GM19239 (cell line): ENCODE measurements at regions not wholly inside any gene's neighbourhood (a gene's known extent, or its start where the extent isn't known, plus 50 kb on each side); places are given as distances from the start of the nearest gene placed in this dataset.

Experiments
- DNase-seq: peaks from one replicate; pipeline ENCODE4 v3.0.0; 2011; ENCODE audit warnings: low spot score; ENCODE audit not compliant: insufficient read length
- FAIRE-seq: peaks from 2 replicates; lab custom pipeline; 2011; peaks lifted over from hg19 to GRCh38; lab: Jason Lieb, UNC

DNA sequence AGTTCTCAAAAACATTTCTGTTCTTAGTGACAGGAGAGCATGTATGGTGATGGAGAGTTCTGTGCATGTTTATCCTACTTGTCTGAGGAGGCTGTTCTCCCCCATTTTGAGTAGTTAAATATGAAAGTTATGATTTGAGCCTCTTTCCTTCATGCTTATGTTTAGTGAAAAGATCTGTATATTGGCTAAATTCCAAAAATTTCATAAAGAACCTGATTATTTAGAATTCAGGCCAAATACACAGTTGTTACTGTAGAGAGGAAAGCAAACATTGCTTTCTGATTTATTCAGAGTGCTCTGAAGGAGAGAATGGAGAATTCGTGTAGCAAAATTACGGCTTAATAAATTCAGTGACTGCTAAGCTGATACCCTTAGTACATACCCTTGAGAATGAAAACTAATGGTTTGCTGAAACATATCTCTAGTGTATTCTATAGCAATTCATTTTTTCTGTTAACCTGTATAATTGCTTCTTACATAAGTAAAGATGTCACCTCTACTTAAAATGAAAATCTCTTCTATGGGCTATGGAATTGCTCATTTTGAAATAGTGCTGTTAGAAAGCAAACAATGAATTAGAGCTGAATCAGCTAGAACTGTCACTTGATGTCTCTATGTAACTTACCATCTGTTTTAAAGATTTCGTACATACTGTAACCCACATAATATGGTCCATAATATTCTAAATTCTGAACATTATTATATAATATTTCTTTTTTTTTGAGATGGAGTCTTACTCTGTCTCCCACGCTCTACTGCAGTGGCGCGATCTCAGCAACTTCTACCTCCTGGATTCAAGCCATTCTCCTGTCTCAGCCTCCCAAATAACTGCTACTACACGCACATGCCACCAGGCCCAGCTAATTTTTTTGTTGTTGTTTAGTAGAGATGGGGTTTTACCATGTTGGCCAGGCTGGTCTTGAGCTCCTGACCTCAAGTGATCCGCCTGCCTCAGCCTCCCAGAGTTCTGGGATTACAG, 417.0 kb upstream of the RGS6 start:
- FAIRE-seq (no peak), DNase-seq (no peak)

DNA sequence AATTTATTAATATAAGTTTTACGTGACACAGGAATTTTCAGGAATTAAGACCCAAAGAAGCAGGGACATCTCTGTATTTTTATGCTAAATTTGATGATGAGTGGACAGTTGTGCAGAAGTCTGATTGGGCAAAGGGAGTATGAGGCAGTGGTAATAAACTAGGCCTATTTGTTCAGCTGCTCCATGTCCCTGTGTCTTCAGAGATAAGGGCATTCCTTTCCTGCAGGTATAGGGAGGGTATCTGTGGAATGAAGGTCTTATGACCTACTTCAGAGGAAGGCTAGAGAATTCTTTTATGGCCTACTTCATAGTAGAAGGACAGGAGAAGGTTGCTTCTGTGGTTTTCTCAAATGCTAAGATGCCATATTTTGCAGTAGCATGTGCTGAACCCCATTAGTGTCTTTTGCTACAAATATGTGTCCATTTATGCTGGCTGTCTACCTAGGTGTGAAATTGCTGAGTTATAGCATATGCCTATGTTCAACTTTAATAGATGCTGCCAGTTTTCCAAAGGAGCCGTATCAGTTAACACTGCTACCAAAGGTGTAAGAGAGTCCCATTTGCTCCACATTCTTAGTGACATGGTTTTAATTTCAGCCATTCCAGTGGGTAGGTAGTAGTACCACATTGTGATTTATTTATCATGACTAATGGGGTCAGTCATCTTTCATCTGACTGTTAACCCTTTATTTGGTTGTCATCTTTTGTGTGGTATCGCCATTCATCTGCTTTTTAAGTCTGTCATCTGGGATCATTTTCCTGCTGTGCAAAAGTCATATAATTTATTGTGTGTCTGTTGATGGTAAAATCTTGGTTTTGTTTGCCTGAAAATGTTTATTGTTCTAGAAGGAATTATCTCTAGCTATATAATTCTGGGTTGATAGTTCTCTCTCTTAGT, 410.7 kb upstream of the RGS6 start:
- peak; percentile 79 for FAIRE-seq
- no peak for DNase-seq

- DNase-seq (no peak), FAIRE-seq (peak; percentile 86)
These were observed 408.5 kb upstream of the RGS6 start for GRCh38 chr14:71523630-71524319.

- FAIRE-seq (peak; percentile 57), DNase-seq (no peak)
These were observed 407.8 kb upstream of the RGS6 start for GRCh38 chr14:71524320-71524982.

DNA sequence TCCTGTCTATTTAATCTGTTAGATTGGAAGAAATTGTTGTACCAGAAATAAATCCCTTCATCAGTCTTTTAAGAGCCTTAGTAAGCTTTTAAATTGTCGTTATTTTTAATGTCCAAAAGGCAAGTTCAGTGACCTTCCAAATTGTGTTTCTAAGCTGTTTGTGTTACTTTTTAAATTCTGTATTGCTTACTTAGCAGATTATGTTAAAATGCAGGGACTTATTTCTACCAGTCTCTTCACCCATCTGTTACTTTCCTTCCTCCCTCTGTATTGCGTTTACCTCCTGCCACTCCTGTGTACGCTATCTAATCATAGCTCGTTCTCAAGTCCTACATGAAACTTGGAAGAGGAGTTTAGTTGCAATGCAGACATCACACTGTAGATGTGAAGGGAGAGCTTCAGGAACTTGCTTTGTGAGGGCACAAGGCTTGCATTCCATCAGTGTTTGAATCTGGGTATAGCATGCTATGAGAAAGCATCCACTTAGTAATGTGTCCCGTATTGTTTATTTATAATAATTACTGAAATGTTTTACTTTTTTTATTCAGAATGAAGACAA, 406.5 kb upstream of the RGS6 start:
- DNase-seq (no peak), FAIRE-seq (no peak)

DNA sequence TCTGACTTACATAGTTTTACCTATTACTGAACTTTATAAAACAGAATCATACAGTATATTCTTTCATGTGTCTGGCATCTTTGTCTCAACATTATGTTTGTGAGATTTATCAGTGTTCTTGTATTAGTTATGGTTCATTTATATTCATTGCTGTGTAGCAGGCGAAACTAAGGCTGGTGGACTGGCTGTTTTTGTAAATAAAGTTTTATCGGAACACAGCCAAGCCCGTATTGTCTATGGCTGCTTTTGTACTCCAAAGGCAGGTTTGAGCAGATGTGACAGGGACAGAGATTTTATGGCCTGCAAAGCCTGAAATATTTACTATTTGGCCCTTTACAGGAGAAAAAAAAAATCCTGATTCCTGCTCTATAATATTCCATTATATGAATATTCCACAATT, 405.8 kb upstream of the RGS6 start:
- no peak for FAIRE-seq
- no peak for DNase-seq

GRCh38 chr14:71527838-71528237, 404.4 kb upstream of the RGS6 start:
- DNase-seq = no peak
- FAIRE-seq = no peak

- DNase-seq = no peak
- FAIRE-seq = no peak
These were observed 402.4 kb upstream of the RGS6 start for GRCh38 chr14:71529848-71530247.

DNA sequence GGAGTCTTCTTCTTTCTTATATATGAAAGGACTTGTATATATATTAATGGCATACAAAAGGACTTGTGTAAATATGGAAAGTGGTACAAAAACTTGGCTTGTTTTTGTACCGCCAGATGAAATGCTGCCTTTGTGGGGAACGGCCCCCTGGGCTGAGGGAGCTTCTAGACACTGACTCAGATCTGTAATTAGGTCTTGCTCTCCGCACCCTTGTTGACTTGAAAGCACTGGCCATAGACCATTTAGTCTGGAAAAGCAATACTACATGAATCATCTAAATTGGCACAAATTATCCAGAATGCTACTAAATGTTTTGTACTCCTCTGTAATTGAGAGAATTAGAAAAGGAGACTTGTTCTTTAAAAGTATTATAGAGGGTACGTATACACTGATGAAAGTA, 399.9 kb upstream of the RGS6 start:
- DNase-seq (no peak), FAIRE-seq (no peak)

GRCh38 chr14:71532790-71533189, 399.4 kb upstream of the RGS6 start:
- DNase-seq = no peak
- peak; percentile 73 for FAIRE-seq

DNA sequence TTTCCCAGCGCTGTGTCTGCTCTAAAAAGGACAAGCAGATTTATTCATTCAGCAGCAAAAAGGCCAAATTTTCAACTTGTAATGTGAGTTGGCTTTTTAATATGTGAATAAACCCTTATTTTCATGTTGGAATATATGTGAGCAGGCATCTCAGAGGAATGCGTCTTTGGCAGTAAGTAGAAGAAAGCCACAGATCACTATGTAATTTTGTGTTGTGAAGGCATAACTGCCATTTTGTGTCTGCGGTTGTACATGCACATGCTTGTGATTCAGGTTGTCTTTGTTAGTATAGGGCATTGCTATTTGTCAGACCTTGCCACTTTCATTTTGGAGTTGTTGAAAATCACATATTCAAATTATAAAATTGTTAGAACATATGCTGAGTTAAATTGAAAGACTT, 398.8 kb upstream of the RGS6 start:
- FAIRE-seq (no peak), DNase-seq (no peak)

DNA sequence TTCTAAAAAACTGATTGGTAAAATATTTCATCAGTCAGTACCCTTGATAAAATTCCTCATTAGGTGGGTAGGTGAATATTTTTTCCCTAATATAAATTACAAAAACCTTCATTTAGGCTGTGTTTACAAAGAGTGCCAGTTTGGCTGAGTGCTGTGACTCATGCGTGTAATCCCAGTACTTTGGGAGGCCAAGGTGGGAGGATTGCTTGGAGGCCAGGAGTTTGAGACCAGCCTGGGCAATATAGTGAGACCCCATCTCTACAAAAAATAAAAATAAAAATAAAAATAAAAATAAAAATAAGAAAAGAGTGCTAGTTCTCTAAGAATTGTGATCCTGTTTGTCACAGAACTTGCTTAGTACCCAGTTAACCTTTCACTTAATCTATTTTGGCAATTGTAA, 398.4 kb upstream of the RGS6 start:
- no peak for FAIRE-seq

GRCh38 chr14:71534506-71534905, 397.7 kb upstream of the RGS6 start:
- DNase-seq (no peak), FAIRE-seq (no peak)

More for the DNA sequence above, 398.4 kb upstream of the RGS6 start:
- no peak for DNase-seq

DNA sequence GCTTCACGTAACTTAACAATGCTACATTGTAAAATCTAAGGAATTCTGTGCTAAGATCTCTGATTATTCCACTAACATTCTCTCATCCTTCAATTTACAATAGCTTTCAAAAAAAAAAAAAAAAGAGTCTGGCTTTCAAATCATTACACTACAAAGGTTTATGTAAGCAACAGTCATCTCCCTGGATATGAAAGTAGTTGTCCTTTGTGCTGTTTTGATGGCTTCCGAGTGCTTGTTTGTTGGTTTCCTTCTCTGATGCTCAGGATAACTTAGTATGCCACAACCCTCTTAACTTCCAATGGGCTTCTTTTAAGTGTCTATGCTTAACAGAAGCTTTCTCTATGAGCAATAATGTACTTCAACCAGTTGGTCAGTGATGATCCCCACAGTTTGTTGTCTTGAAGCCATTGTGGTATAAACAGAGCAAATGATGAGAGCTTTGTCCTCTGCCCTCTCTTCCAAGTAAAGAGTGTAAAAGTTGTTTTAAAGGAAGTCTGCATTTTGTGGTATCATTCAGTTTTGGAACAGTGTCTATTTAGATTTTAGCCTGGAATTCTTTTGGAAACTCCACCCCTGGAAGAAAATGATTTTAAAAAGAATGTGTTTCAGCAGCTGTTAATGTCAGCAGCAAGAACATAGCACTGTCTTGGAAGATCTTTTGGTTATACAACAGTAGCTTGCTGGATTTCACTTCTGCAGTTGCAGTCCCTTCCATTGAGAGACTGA, 396.1 kb upstream of the RGS6 start:
- FAIRE-seq (peak; percentile 62), DNase-seq (no peak)

DNA sequence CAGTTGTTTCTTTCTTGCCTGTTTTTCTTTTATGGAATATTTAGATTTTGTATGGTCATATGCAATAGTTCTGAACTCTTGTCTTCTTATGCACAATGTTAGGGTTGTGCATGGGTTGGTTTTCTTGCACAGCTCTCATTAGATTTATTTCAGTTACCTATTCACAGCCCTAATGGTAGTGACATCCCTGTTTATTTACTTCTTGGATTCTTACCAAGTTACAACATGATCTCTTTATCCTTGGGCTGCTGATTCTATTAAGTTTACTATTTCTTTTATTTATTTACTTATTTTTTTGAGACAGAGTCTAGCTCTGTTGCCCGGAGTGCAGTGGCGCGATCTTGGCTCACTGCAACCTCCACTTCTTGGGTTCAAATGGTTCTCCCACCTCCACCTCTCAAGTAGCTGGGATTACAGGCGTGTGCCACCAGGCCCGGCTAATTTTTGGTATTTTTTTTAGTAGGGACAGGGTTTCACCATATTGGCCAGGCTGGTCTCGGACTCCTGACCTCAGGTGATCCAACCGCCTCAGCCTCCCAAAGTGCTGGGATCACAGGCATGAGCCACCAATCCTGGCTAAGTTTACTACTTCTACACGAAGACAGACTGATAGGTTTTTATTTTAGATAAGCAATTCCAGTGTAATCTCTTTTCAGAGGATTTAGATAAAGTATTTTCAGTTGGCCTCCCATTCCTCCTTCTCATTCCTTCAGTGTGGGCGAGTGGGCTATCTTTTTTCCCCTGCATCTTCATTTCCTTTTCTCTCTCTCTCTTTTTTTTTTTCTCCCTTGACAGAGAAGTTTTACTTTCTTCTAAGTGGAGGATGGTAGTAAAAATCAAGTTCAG, 395.1 kb upstream of the RGS6 start:
- FAIRE-seq (no peak), DNase-seq (no peak)

- FAIRE-seq (peak; percentile 33), DNase-seq (no peak)
These were observed 393.9 kb upstream of the RGS6 start for GRCh38 chr14:71538288-71538687.

DNA sequence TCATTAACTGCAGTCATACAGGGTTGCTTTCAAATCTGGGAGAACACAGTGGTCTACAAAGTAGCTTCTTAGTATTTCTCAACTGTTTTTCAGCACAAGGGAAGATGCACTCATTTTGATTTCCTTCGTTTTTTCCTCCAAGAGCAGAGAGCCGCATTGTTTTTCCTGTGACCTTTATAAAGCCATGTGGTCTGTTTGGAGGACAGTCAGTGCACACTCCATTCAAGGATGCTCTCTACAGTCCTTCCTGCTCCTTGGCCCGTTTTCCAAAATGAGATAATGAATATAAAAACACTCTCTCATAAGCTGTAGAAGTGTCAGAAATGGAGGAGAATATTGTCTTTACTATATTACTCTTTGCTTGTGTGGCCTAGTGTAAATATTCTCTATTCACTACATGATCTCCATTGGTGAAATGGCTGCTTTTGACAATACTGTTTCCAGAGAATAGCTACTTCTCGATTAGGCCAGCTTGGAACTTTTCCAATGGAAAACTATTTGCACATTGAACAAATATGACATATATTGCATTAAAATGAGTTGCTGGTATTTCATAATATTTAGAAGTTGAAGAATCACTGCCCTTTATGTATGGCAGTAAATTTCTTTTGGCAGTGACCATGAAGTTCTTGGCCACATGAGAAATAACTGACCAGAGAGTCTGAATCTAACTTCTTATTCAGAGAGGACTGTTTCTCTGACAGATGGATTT, 393.1 kb upstream of the RGS6 start:
- peak; percentile 73 for FAIRE-seq
- DNase-seq = no peak
